ENCODE measurements at regions not wholly inside any gene's neighbourhood (a gene's known extent, or its start where the extent isn't known, plus 50 kb on each side); places are given as distances from the start of the nearest gene placed in this dataset.

GRCh38 chr5:89471115-89471514, 588.1 kb upstream of the MEF2C start (continued):
- TF ChIP-seq GABPA (IDR thresholded peaks at IDR 0.05; ENCODE audit: borderline replicate concordance, insufficient read depth, low read length) (no peak), HDAC2 (IDR thresholded peaks at IDR 0.05; ENCODE audit: borderline replicate concordance in 1 of 2, low read depth in 2 of 2, low read length in 2 of 2) (no peak), ZNF274 (IDR thresholded peaks at IDR 0.05; ENCODE audit: borderline replicate concordance, extremely low read depth, low read length) (no peak), CTBP2 (IDR thresholded peaks at IDR 0.05; ENCODE audit: borderline replicate concordance, insufficient read depth, insufficient read length, low read length) (no peak), SP4 (IDR thresholded peaks at IDR 0.05; ENCODE audit: low read length) (no peak)
